CMK (cell line): ENCODE measurements at regions not wholly inside any gene's neighbourhood (a gene's known extent, or its start where the extent isn't known, plus 50 kb on each side); places are given as distances from the start of the nearest gene placed in this dataset.
"Not testable (repeated sequence)": the region's sequence is repeated elsewhere in the genome, so short reads cannot be mapped to it uniquely, and the experiment has no call there.

Source experiments
- DNase-seq: peaks from one replicate; pipeline ENCODE4 v3.0.0-alpha.2; 2010; ENCODE audit warnings: low read depth

DNA sequence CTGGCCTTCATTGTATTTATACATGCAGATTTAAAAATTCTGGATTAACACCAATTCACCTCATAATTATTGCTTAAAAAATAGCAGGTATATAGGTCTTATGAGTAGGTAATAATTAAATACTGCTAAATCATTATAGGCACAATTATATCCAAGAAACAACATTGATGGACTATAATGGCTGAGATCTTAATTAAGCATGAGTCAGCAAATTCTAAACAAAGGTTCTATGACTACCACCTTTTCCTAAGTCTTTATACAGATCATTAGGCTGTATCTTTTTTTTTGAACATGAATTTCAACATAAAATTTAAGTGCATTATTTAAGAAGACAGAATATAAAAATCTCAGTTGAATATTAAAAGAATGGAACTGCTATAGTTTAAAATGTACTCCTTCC, 1678.7 kb upstream of the PCDH10 start:
- DNase-seq = no peak

- DNase-seq = no peak
Measured at GRCh38 chr4:131488772-131489171, 1660.3 kb upstream of the PCDH10 start.

DNA sequence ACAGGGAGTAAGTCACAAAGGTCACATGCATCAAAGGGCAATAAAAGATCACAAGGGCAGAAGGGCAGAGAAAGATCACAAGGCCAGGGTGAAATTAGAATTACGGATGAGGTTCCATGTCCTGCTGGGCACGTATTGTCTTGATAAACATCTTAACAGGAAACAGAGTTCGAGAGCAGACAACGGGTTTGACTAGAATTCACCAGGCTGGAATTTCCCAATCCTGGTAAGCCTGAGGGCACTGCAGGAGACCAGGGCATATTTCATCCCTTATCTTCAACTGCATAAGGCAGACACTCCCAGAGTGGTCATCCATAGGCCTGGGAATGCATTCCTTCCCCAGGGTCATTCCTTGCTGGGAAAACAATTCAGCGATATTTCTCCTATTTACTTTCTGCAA, 1652.9 kb upstream of the PCDH10 start:
- DNase-seq = not testable (repeated sequence)

GRCh38 chr4:131499141-131499873, 1649.8 kb upstream of the PCDH10 start:
- DNase-seq = no peak

DNA sequence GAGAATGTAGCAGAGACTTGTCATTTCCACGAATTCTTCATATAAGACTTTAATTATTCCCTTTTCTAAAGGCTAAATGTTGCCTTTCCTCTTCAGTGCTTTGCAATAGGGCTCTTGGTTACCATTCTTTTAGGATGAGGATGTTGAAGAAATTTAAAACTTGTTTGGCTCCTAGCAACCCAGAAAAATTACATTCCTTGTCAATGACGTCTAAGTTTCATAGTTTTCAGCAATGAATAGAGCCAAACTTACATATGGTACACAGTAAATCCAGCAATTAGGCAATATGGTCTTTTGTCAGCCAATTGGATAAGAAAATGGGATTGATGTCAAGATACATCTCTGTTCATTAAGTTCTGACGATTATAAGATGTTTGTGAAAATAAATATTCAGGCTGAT, 1639.6 kb upstream of the PCDH10 start:
- DNase-seq = no peak

DNA sequence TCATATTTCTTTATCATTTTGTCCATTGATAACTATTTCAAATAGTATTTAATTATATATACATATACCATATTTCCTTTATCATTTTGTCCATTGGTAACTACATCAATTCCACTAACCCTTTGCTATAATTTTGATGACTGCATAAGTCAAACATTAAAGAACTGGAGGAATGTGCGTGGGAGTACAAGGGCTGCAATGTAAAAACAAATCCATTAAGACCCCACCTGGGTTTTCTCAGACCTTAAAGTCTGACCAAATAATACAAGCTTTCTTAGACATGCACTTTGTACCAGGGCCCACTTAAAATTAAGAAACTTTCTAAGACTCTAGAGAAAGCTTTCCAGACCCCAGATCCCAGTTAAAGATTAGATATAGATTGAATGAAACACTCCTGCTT, 1622.4 kb upstream of the PCDH10 start:
- no peak for DNase-seq

DNA sequence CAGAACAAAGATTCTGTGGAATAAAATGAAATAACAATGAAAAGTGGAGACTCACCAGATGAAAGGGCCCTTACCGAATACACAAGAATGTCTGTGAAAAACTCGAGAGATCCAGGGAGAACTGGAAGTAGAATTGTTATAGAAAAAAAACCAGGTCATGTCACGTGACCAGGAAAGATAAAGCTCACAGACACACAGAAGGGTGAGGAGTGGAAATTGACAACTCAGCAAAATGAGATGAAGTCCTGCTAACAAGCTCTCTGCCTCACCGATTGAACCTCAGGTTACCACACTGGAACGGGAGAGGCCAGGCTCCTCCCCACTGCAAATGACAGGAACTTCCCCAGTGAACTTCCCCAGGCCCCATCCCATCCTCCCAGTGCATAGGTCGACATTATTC, 1618.0 kb upstream of the PCDH10 start:
- no peak for DNase-seq

DNA sequence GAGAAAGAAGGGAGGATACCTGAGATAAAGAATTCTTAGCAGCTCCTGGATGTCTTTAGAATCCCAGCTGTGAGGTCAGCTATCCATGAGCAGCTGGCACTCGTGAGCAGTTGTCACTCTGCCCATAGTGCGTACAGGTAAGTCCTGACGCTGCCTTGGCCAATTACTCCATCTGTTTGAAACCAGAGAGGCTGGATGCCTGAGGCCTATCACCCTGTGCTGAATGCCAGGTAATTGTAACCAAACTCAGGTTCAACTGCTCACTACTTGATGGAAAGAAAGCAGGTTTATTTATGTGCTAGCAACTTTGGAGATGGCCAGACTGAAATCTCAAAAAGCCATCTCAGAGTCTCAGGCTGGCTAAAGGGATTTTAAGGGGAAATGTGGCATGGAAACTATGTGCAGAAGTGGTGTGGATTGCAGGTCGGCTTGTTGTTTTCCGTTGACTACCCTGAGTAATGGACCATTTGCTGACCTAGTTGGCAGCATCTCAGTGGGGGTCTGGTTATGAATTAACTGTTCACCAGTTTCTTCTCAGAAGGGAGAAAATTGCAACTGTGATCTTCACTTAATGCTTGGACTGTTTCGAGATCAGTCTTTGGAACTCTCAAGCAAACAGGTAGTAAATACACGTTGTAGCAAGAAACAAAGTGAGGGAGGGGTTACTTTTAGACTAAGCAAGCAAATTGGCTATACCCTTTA, 1614.0 kb upstream of the PCDH10 start:
- DNase-seq = no peak

- DNase-seq = no peak
Measured at GRCh38 chr4:131540256-131540655, 1608.8 kb upstream of the PCDH10 start.

GRCh38 chr4:131547506-131547981, 1601.5 kb upstream of the PCDH10 start:
- no peak for DNase-seq

DNA sequence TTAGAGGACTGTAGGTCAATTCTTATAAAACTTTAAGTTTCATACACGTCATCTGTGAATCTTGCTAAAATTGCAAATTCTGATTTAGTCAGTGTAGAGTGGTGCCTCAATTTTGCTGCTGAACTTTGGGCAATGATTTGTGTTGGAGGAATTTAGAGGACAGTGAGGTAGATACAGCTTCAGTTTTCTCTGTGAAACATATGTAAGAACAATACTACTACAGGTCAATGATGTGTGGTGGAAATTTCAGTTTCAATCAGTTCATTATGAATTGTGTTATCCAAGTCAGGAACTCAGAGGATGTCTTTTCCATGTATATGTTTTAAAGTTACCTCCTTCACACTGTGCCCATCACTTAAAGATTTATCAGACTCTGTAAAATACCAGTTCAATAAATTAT, 1597.8 kb upstream of the PCDH10 start:
- DNase-seq = no peak

- DNase-seq = no peak
Measured at GRCh38 chr4:131566026-131566425, 1583.1 kb upstream of the PCDH10 start.

DNA sequence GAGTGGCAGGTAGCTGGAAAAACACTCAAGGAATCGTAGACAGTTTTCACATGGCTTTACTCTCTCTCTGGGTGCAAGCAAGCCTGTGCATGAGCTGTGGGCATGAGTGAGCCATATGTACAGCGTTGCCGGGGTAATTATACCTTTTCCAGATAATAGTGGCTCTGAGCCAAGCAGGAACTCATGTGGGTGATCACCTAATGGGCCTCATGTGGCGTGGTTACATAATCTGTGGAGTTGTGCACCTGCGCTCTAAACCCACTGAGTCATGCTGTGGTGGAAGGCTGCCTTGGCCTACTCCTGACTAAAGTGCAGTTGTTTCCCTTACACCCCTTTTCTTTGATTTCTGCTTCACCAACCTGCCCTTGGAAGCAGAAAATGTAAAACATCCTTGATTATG, 1564.5 kb upstream of the PCDH10 start:
- DNase-seq = no peak

- no peak for DNase-seq
Measured at GRCh38 chr4:131595140-131595539, 1554.0 kb upstream of the PCDH10 start.

GRCh38 chr4:131603705-131604104, 1545.4 kb upstream of the PCDH10 start:
- DNase-seq = no peak

DNA sequence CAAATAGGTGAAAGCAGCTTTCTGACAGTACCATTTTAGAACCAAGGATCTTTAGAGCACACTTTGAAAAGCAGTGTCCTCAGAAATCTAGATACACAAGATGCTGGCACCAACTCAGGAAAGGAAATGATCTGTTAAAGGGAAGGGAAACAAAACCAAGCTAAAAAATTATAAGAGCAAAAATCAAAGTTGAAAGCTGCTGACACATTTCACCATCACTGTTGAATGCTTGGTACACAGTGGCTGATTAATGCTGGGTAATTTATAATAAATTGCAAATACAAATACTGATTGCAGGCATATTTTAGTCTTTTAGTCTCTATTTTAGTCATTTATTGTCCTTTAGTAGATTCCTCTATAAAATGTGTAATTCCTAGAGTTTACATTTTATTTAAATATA, 1540.1 kb upstream of the PCDH10 start:
- DNase-seq = no peak

GRCh38 chr4:131610517-131610916, 1538.6 kb upstream of the PCDH10 start:
- not testable (repeated sequence) for DNase-seq

DNA sequence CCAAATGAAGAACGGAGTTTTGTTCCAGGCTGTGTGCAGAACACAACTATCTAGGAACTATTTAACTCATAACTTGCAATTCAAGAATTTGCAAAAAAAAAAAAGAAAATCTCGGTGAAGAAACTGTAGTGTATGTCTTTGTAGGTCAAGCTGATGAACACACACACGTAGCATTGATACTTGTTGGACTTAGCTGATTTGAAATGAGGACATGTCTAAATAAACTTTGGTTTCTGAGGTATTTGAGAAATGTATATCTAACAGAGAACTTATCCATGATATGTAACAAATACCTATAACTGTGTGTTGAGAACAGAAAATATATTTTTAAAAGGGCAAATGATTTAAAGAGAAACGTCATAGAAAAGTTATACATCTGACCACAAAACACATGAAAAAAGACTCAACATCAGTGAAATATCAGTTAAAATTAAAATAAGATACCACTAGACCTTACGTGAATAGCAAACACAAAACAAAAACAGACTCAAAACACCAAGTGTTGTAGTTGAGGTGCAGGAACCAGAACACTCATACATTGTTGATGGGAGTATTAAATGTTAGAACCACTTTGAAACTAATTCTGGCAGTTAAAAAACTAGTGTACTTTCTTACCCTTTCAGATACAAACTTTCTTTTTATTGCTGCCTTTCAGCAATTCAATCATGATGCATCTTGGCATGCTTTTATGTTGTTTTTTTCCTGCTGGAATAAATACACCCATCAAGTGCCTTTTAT, 1535.8 kb upstream of the PCDH10 start:
- DNase-seq = no peak

DNA sequence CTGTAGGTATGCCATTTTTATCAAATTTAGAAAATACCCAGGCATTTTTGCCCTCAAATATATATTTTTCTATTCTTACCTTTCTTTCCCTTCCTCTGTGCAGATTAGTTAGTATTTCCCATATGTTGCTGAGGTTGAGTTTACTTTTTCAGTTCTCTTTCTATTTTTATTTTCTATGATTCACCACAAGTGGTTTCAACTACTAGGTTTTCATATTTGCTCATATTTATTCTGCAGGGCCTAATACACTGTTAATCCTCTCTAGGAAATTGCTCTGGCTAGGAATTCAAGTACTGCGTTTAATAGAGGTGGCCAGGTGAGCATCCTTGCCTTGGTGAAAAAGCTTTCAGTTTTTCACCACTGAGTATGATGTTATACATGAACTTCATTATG, 1535.3 kb upstream of the PCDH10 start:
- no peak for DNase-seq

- no peak for DNase-seq
Measured at GRCh38 chr4:131632877-131633276, 1516.2 kb upstream of the PCDH10 start.

DNA sequence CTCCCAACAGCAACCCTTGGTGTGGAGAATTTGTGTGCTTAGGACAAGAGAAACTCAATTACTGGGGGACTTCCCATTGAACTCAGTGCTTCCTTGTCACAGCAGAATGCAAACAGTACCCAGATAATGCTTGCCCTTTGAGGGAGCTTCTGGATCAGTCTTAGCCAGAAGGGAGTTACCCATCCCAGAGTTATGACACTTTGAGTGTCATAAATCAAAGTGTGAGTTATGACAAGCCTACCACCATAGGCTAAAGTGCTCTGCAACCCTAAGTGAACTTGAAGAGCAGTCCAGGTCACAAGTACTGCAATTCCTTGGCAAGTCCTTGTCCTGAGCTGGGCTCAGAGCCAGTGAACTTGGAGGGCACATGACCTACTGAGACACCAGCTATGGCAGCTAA, 1513.9 kb upstream of the PCDH10 start:
- DNase-seq = no peak

GRCh38 chr4:131638781-131639180, 1510.3 kb upstream of the PCDH10 start:
- DNase-seq = no peak

- no peak for DNase-seq
Measured at GRCh38 chr4:131644619-131645018, 1504.5 kb upstream of the PCDH10 start.
